DMS79 (cell line): ENCODE measurements at regions not wholly inside any gene's neighbourhood (a gene's known extent, or its start where the extent isn't known, plus 50 kb on each side); places are given as distances from the start of the nearest gene placed in this dataset.

Experiments
- DNase-seq: peaks from one replicate; lab custom pipeline; 2025; lab: John Stamatoyannopoulos, UW

DNA sequence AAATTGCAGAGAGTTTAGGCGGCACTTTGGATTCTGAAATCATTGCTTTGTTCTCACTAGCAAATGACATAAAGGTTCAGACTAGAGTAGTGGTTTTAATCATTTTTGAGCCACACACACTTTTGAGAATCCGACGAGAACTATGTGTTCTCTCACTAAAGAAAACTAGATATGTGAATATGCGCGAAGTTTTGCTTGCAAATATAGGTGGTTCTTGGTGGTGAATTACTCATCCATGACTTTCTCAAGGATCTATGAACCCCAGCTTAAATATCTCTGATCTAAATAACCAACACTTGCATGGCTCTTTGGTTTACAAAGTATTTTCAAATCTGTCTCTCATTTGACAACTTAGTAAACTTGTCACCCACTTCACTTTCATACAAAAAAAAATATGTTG, 54.8 kb downstream of the NOG start:
- DNase-seq, result no peak

DNA sequence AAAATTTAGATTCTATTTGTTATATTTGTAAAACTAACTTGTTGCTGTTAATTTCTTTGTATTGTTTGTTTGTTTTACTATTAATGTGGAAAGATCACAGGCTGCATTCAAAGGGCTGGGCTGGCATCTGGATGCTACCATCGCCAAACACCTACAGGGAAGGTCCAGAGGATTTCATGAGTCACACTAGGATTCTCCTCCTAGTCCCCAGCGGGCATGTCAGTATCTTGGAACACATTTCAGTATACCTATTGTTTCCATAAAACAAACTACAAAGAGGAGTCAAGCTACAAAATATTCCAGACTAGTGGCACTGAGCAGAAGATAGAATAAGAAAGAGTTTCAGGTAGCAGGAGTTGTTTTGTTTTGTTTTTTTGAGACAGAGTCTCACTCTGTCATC, 55.3 kb downstream of the NOG start:
- DNase-seq, result no peak

DNA sequence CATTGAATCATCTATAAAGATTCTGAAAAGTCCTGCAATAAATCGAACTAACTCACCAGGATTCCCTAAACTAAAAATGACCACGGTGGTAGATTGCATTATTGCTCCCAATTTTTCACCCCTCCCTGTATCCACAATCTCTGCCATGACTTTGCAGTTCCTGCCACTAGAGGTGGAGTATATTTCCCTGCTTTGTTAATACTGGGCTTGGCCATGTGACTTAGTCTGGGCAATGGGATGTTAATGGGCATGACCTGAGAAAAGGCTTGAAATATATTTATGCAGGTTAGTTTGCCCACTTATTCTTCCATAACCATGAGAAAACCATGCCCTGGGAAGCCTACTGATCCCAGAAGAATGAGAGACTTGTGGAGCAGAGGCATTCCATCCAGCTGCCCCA, 59.1 kb downstream of the NOG start:
- no peak for DNase-seq

DNA sequence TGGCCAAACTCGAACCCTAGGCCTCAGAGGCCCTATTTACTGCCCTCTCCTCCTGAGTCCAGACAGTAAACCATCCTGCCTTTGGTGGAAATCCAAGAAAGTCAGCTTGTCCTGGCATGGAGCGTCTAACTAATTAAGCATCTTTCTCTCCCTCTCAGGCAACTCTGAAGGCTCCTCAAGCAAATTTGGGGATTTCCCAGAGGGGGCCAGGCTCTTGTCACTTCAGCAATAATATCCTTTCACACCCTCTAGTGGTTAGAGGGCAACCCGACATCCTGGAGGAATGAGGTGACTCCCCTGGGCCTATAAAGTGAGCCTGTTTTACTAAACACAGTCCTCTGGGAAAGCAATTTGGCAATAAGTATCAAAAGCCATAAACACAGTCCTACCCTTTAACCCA, 60.4 kb downstream of the NOG start:
- DNase-seq, result no peak

DNA sequence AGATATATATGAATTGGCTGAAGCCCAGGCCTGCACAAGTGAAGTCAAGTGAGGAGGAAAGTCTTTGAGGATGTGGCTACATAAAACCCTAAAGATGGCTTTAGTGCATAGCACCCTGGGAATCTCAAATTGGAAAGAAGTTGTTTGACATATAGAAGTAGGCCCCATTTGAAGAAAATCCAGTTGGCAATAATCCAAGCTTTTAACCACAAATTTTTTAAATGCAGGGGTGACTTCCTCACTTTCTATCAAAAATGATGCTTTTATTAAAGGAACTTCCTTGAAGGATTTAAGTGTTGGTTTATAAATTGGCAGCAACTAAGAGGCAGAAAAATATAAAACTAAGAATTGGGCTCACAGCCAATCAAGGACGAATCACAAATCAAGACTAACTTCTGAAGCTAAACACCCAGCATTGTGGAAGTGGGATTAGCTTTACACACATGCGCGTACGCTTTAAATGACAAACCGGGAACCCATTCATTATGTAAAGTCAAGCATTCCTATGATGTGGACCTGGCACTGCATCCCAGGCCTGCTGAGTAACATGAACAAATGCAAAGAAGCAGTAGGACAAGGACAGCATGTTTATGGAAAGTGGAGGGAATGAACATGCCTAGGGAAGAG, 63.3 kb downstream of the NOG start:
- DNase-seq, result no peak

DNA sequence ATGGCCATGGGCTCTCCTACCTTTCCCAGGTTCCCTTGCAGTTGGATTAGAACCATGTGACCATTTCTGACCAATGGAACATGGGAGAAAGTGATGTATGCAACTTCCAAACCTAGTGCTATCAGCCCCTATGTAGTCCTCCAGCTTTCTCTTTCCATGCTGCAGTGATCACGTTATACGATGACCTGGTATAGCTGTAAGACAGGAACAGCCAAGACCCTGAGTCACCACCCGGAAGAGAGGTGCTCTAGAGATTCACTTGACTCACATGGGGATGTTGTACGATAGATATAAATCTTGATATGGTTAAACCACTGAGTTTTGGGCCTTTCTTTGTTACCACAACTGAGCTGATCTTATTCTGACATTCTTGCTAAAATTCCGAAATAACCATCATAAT, 65.1 kb downstream of the NOG start:
- DNase-seq, result no peak

DNA sequence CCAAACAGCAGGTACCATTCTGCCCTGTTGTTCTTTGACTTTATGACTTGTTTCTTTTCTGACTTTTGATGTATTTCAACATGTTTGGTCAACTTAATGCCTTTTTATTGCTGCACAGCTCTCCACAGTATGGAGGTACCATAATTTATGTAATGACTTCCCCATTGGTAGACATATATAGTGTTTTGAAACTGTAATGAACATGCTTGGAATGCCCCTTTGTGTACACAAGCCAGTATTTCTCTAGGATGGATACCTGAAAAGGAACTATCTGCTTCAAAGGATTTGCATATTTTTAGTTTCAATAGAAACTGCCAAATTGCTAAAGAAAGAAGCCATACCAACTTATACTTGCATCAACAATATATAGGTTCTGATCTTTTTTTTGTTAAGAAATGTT, 66.1 kb downstream of the NOG start:
- no peak for DNase-seq

DNA sequence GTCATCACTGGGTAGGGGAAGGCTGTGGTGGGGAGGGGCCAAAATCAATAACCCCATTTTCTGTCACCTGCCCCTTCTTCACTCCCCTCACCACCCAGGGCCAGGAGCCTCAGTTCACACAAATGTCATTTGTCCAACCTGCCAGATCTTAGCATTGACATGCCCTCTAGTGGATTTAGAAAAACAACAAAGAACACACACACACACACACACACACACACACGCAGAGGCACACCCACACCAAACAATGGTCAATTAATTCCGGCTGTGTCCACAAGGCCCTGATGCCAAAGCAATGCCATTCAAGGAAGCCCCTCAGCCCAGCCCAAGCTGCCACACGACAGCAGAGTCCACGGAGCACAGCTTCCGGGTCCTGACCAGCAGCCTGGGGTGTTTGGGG, 68.4 kb downstream of the NOG start:
- DNase-seq, result no peak

DNA sequence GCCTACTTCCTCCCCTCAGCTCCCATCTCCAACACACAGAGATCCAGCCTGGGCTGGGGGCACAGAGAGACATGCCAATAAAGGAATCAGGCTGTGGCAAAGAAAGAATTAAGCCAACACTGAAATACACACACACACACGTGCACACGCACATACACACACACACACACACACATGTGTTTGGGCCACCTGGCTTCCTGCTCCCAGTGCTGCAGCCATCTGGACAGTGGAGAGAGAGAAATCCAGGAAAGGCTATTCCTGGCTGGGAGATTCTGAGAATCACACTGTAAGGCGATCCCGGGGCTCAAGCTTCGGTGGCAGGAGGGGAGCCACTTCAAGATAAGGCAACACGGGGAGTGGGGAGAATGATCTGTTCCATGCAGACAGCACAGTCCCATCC, 72.4 kb downstream of the NOG start:
- DNase-seq, result no peak

DNA sequence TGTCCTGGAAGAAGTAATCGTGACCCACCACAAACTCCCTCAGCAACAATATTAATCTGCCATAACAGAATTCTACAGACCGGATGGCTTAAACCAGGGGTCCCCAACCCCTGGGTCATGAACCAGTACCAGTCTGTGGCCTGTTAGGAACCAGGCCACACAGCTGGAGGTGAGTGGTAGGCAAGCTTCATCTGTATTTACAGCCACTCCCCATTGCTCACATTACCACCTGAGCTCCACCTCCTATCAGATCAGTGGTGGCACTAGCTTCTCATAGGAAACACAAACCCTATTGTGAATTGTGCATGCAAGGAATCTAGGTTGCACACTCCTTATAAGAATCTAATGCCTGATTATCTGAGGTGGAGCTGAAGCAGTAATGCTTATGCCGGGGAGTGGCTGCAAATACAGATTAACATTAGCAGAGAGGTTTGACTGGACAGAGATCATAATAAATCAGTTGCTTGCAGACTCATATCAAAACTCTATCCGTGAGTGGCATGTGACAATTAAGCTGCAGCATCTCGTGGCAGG, 74.5 kb downstream of the NOG start:
- no peak for DNase-seq

DNA sequence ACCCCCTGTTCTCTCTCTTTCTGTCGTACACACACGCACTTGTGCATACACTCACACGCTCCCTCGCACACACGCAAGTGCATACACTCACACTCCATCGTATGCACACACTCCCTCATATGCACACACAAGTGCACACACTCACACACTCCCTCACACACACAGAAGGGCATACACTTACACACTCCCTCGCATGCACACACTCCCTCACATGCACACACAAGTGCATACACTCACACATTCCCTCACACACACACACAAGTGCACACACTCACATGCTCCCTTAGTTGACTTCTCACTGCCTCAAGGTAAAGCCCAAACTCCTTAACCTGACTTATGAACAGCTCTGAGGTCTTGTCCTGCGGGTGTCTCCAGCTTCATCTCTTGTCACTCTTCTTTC, 78.7 kb downstream of the NOG start:
- DNase-seq, result no peak

DNA sequence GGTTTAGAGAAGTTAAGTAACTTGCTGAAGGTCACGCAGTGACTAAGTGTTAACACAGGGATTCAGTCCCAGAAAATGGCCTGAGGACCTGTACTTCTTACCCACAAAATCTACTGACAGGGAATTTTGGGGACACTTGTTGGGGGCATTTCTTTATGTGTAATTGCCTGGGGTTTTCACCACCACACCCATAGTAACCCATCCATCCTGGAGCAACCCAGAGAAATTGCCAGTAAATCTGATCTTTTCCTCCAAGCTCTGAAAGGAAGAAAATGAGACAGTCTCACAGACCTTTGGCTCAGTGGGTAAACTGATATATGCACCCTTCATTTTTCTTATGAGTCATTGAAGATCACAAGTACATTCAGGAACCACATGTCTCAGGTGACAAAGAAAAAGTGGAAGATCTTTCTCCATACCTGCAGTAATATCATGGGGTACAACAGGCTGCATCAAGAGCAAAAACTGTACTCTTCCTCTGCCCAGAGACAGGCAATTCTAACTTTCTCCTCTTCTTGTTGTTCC, 81.0 kb downstream of the NOG start:
- DNase-seq, result no peak

DNA sequence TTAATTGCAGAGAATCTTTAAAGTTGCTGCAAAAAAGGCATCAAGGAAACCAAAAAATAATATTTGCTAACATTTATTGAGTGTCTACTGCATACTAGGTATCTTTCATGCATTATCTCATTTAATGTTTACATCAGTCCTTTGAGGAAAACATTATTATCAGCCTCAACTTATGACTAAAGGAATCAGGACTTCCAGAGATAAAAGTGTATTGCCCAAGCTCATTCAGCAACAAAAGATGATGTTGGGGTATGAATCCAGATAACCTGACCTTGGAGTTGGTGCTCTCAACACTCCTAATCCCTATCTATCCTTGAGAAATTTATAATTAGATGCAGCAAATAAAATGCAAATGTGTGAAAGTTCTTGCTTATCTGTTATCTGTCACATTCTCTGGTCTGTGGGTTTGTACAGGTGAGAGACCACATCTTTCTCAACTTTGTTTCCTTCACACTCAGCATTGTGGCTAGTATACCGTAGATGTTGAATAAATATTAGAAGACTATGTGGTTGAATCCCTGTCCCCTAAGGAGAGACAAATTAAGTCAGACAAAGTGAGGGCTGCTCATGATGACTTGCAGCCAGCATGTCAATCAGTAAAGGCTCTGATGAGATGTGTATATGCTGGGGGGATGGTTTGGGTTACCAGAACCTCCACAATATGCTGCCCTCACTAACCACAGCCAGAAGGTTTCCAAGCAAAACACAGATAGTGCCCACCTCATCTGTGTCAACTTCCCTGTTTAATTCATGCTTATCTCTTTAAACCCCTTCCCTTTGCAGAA, 82.6 kb downstream of the NOG start:
- no peak for DNase-seq

DNA sequence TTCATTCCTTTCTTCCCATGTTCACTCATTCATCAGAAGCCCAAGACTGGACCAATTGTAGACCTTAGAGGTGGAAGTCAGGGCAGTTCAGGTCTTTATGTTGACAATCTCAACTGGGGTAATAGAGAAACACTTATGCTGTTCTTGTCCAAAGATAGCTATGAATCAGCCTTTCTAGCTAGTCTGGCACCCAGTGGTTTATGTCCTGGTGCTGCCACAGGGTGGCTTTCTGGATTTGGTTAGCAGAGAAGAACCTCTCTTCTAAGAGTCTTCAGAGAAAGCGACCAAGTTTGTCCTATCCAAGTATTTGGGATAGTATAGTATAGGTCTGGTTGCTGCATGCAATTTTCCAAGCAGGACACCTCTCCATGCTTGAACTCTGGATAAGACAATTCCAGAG, 83.3 kb downstream of the NOG start:
- no peak for DNase-seq

DNA sequence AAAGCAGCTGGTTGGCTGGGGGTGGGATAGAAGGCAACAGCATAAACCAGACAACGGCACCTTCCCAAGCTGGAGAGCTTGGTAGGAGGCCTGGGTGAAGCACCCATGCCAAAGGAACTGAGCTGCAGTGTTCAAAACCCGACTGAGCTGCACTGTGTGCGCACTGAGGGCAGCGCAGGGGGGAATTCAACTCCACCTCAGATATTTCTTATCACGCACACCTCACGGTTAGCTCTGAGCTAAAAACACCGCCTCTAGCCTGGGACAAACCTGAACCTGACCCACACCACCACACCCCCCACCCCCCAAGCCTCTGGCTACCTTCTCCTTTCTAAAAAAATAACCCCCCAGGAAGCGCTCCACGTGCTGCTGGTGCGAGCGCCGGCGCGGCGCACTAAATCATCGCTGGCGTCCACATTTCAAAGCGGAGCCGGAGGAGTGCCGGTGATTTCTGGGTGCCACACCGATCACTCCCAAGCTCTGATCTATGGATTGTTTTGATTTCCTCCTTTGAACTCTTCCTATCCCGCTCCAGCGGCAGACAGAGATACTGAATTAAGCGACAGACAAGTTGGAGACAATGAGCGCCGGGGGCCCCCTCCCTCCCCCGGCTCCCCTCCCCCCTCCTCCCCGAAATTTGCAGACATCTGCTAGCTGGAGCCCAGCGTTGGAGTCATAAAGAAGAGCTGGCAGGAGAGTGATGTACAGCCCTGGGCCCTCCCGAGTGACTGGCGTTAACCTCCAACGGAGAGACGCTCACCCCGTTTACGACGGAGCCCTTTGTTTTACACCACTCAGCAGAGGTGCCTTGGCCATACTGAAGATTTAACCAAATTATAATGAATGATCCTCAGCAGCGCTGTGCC, 85.0 kb downstream of the NOG start:
- no peak for DNase-seq

DNA sequence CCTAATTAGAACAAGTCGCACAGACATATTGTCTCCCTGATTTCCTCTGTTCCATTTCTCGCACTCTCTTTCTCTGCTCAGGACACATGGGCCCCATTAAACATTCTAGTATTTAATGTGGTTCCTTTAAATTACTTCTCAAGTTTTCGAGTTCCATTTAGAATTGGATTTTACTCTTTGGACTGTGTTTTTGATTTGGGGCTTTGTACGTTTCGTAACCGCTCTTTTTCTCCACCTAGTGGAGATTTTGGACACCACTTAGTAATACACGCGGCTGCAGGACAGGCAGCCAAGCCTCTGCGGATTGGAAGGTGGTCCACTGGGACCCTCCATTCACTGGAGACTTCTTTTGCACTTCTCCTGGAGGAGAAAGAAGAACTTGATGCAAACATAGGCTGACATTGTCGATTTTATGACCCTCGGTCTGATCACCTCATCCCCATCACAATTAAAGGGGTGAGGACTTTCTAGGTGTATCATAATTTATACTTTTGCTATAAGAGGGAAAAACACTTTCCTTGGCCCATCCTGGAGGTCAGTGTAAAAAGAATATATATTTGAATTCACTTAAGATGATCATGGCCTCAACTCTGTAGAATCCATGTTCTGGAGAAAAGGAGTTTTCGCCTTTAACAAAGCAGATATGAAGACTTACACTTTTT, 85.7 kb downstream of the NOG start:
- no peak for DNase-seq

DNA sequence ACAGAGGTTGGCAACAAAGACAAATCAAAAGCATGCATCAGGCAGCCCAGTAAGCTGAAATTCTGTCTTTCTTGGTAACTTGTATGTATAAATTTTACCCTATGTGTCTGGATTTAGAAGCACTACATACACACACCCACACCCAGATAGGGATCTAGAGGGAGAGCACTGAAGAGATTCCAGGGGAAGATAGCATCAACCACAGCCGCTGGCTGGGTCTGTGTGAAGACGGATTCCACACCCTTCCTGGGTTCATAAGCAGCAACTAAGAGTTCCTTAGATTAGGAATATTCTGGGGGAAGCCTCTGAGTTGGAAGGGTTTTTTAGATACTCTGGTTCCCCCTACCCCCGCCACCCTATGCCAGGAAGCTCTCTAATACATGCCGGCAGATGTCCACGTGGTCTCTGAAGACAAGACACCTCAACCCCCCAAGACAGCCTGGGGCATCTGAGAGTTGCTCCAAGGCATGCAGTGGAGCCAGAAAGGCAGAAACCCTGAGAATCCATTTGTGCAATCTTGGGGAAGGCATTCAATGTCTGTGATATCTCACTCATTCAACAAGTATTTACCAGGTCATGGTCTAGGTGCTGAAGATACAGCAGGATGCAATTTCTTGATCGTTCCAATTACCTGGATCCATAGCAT, 86.4 kb downstream of the NOG start:
- no peak for DNase-seq

DNA sequence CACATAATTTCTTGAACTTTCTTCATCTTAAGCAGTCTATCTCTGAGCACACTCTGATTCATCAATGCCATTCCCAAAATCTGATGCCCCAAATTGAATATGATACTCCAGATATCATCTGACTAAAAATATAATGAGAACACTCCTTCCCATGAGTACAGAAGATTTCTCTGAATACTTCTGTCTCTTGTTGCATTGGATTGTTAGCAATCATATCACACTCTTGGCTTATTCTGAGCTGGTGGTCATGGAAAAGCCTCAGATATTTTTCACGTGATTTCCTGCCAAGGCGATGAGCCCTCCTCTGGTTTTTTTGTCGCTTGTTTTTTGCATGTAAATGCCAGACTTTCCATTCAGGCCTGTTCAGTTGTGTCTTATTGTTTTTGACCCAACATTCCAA, 87.2 kb downstream of the NOG start:
- no peak for DNase-seq

DNA sequence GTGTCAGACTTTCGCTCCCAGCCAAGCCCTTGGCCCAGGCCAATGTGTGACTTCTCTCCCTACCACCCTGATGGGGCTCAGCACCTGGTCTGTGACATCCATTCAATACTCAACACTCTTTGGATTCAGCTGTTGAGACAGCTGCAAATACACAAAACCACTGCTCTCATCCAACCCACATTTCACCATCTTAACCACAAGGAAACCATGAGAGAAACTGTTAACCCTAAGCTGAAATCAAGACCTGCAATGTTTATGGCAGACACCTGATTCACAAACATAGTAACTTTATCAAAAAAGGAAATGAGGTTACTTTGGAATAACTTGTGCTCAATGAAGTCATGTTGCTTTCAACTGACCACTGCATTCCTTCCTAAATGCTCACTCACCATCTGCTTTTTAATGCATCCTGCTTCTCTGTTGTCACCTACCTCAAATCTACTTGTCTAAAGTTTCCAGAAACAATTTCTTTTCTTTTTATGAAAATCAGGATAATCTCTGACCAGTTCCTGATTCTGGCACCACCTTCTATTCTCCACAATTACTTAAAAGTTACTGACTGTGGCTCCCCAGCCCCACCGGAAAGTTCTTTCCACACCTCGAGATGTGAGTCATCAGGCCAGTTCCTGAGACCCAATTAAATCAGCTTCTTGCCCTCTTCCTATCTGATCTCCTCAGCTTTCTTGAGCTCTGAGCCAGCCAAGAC, 88.2 kb downstream of the NOG start:
- no peak for DNase-seq

DNA sequence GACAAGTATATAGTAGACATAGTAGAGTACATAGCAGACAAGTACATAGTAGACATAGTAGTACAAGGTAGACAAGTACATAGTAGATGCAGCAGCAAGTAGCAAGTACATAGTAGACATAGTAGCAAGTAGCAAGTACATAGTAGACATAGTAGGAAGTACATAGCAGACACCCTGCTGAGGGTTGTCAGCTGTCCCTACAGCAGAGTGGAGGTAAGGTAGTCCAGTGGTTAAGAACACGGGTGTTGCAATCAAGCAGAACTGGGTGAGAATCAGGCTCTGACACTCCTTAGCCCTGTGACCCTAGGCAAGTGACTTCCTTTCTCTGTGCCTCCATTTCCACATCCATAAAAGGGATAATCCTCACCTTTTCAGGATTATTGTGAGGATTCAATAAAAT, 94.7 kb downstream of the NOG start:
- DNase-seq, result no peak
